Psoas muscle (tissue), 7 donors: ENCODE measurements at regions not wholly inside any gene's neighbourhood (a gene's known extent, or its start where the extent isn't known, plus 50 kb on each side); places are given as distances from the start of the nearest gene placed in this dataset.

Experiments
- ATAC-seq, 4 donors: fragments of 200-7000 bp; cut with Tn5 transposase; one replicate each; pipeline ENCODE4 v1.9.1; 2020; ENCODE audit warnings: moderate library complexity in 3 of 4, mild to moderate bottlenecking in 2 of 4
- DNase-seq, 2 donors: peaks; one replicate each; pipeline ENCODE4 v3.0.0-alpha.2; 2020
- H3K27ac ChIP-seq: fragments of 200-600 bp; one replicate; pipeline ENCODE4 v1.8.0; 2022
- H3K27me3 ChIP-seq, 3 donors: fragments of 200-600 bp in 1 of 3; one replicate each; pipeline versions ENCODE4 v1.6.1 to v1.8.0; 2013 to 2022; ENCODE audit warnings: low read length in 2 of 3, mild to moderate bottlenecking in 2 of 3, moderate library complexity in 1 of 3; ENCODE audit not compliant: insufficient read depth in 3 of 3
- H3K36me3 ChIP-seq, 2 donors: fragments of 200-600 bp in 1 of 2; one replicate each; pipeline versions ENCODE4 v1.6.1 to v1.8.0; 2013 to 2022; ENCODE audit warnings: low read depth in 1 of 2, mild to moderate bottlenecking in 1 of 2, moderate library complexity in 1 of 2; ENCODE audit not compliant: insufficient read depth in 1 of 2
- H3K4me1 ChIP-seq: fragments of 200-600 bp; one replicate; pipeline ENCODE4 v1.8.0; 2022
- H3K4me3 ChIP-seq: fragments of 200-600 bp; one replicate; pipeline ENCODE4 v1.8.0; 2022; ENCODE audit warnings: mild to moderate bottlenecking
- H3K9me3 ChIP-seq: fragments of 200-600 bp; one replicate; pipeline ENCODE4 v1.8.0; 2022
- CTCF ChIP-seq: fragments of 200-600 bp; IDR thresholded peaks from one replicate; pipeline ENCODE4 v1.8.0; 2022; ENCODE audit warnings: antibody characterized with exemption
- WGBS, 3 donors: extraction: QIAGEN DNeasy Blood & Tissue Kit; methylation state at CpG; one replicate each; pipeline versions ENCODE4 v1.1.6 to v1.1.7; 2013; 5-methylcytosine and 5-hydroxymethylcytosine counted together
- intact Hi-C, 2 donors: fragments of 100-400 bp; cut with DNase I; formaldehyde crosslinking; loops; one replicate each; pipeline versions ENCODE4 v1.11.0 to v1.14.2; 2022
- donor health status: healthy with polysubstance abuse.
- donor health status: DM: no; HTN: no; CAD: no; lungs with moderate emphysema.
- donor health status: Bipolar disorder and iron deficiency.
- donor health status: healthy.
- donor health status: DM: yes; HTN: yes; CAD: no.
- donor health status: DM: no; HTN: no; CAD: no.
- donor health status: DM: yes; HTN: yes; CAD: no.

DNA sequence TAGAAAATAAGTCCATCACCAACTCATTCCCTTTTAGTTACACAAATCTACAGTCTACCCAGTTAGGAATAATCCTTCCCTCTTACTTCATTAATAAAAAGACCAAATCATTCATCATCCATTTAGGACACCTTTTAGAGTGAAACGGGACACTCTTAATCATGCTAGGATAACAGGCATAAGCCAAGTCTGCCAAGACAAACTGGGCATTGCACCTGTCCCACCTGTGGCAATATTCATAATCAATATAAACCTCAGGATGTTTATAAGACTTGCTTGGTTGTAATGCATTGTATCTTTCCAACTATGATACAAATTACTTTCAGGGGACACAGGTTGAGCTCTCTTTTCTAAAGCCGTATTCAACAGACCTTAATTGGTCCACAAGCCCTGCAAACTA, 82.7 kb upstream of the SH3BP4 start:
- Histone ChIP-seq H3K4me3 (no peak overlapping the region), H3K36me3 (no peaks in the 10 kb centered on the region), H3K27me3 (no peaks in the 10 kb centered on the region), H3K9me3 (no peaks in the 10 kb centered on the region), H3K27ac (no peak overlapping the region), H3K4me1 (no peaks in the 10 kb centered on the region)
- ATAC-seq (no peak), DNase-seq (no peak)
- intact Hi-C loops: no loop called here
- TF ChIP-seq CTCF: no peak
- WGBS, 3 donors: 32 to 60% (median 43%) methylated on average over 2 of the region's 2 CpGs

DNA sequence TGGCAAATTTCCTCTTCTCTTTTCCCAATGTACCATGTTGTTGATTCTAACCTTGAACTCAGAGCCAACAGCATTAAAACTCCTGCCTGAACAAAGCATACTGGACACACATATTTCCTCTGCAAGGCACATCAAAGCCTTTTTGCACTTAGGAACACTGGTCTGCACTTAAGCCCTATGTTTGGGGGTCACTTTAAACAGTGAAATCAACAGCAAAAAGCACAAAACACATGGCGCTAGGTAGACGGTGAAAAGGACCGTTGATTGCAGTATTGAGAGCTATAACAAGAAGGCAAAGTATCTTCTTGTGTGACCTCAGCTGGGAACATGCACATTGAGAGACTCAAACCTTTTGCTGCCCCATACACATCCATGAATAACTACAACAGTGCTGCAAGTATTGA, 83.9 kb upstream of the SH3BP4 start:
- Histone ChIP-seq H3K9me3 (no peaks in the 10 kb centered on the region), H3K27me3 (no peaks in the 10 kb centered on the region), H3K4me3 (no peak overlapping the region), H3K4me1 (no peaks in the 10 kb centered on the region), H3K36me3 (no peaks in the 10 kb centered on the region), H3K27ac (no peak overlapping the region)
- DNase-seq: no peak
- no peak for ATAC-seq
- intact Hi-C loops: no loop called here
- WGBS, 3 donors: 87 to 92% (median 89%) methylated on average over 3 of the region's 3 CpGs
- TF ChIP-seq CTCF: no peak

DNA sequence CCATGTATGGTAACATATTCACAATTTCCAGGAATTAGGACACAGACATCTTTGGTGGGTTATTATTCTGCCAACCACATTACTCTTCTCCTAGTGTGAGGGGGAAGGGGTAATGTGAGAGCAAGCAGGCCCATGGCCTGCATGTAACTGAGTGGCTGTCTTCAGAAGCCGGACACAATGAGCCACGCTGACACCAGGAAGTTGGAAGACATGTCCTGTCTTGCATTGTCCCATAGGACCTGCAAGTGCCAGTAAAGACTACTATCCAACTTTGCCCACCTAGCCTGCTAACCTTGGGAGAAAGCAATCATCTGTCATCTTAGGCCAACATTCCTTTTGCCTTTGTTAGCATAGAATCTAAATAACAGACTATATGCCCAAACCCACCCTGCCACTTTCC, 86.2 kb upstream of the SH3BP4 start:
- no peak overlapping the region for H3K27ac ChIP-seq
- 78 to 93% (median 93%) methylated on average over 2 of the region's 2 CpGs for WGBS, 3 donors
- ATAC-seq (no peak), DNase-seq (no peak)
- H3K36me3 ChIP-seq: no peaks in the 10 kb centered on the region
- H3K4me3 ChIP-seq: no peak overlapping the region
- no peaks in the 10 kb centered on the region for H3K27me3 ChIP-seq
- H3K4me1 ChIP-seq: no peaks in the 10 kb centered on the region
- no peaks in the 10 kb centered on the region for H3K9me3 ChIP-seq
- TF ChIP-seq CTCF: no peak
- intact Hi-C loops: no loop called here

GRCh38 chr2:234865040-234865439, 86.8 kb upstream of the SH3BP4 start:
- ATAC-seq (no peak), DNase-seq (no peak)
- no peak overlapping the region for H3K4me3 ChIP-seq
- WGBS, 3 donors: 79 to 80% (median 80%) methylated on average over 5 of the region's 5 CpGs
- intact Hi-C loops: no loop called here
- no peaks in the 10 kb centered on the region for H3K9me3 ChIP-seq
- no peak for TF ChIP-seq CTCF
- no peaks in the 10 kb centered on the region for H3K27me3 ChIP-seq
- H3K27ac ChIP-seq: no peak overlapping the region
- H3K36me3 ChIP-seq: no peaks in the 10 kb centered on the region
- no peaks in the 10 kb centered on the region for H3K4me1 ChIP-seq

GRCh38 chr2:234864506-234864905, 87.3 kb upstream of the SH3BP4 start:
- no peaks in the 10 kb centered on the region for H3K9me3 ChIP-seq
- H3K4me1 ChIP-seq: no peaks in the 10 kb centered on the region
- no peak overlapping the region for H3K27ac ChIP-seq
- no peak for DNase-seq
- H3K36me3 ChIP-seq: no peaks in the 10 kb centered on the region
- no peaks in the 10 kb centered on the region for H3K27me3 ChIP-seq
- no peak overlapping the region for H3K4me3 ChIP-seq
- 77 to 85% (median 83%) methylated on average over 5 of the region's 5 CpGs for WGBS, 3 donors
- intact Hi-C loops: no loop called here
- no peak for TF ChIP-seq CTCF
- ATAC-seq: no peak
